RWPE2 (cell line): ENCODE measurements at regions not wholly inside any gene's neighbourhood (a gene's known extent, or its start where the extent isn't known, plus 50 kb on each side); places are given as distances from the start of the nearest gene placed in this dataset.

Source experiments
- ATAC-seq: fragments of 200-7000 bp; cut with Tn5 transposase; 3 replicates; pipeline ENCODE4 v1.9.1; 2021; ENCODE audit warnings: low read depth
- DNase-seq: peaks from one replicate; pipeline ENCODE4 v3.0.0-alpha.2; 2020; ENCODE audit warnings: low spot score
- H3K27ac ChIP-seq: fragments of 450-650 bp; 2 replicates; pipeline ENCODE4 v1.5.1; 2017; ENCODE audit warnings: mild to moderate bottlenecking; ENCODE audit not compliant: poor library complexity, severe bottlenecking
- H3K27me3 ChIP-seq: fragments of 250-450 bp; sonication (Bioruptor Pico); 2 replicates; pipeline ENCODE4 v1.5.1; 2021; ENCODE audit warnings: mild to moderate bottlenecking, moderate library complexity; ENCODE audit not compliant: insufficient read depth, poor library complexity, severe bottlenecking
- H3K36me3 ChIP-seq: fragments of 250-450 bp; sonication (Bioruptor Pico); 2 replicates; pipeline ENCODE4 v1.5.1; 2020; ENCODE audit warnings: low read depth, mild to moderate bottlenecking, moderate library complexity
- H3K4me1 ChIP-seq: fragments of 250-450 bp; sonication (Bioruptor Pico); 2 replicates; pipeline ENCODE4 v1.5.1; 2021; ENCODE audit warnings: mild to moderate bottlenecking, moderate library complexity; ENCODE audit not compliant: insufficient read depth, poor library complexity, severe bottlenecking
- H3K4me3 ChIP-seq: fragments of 250-450 bp; sonication (Bioruptor Pico); 2 replicates; pipeline ENCODE4 v1.5.1; 2021; ENCODE audit warnings: mild to moderate bottlenecking, moderate library complexity; ENCODE audit not compliant: severe bottlenecking
- H3K9me3 ChIP-seq: fragments of 250-450 bp; sonication (Bioruptor Pico); 2 replicates; pipeline ENCODE4 v1.5.1; 2021; ENCODE audit warnings: mild to moderate bottlenecking, moderate library complexity; ENCODE audit not compliant: severe bottlenecking
- TF ChIP-seq, protein P1 (sequence below): fragments of 450-650 bp; IDR thresholded peaks from one replicate; pipeline ENCODE4 v1.5.1; 2017; ENCODE audit warnings: mild to moderate bottlenecking, moderate library complexity; ENCODE audit not compliant: poor library complexity, severe bottlenecking

DNA sequence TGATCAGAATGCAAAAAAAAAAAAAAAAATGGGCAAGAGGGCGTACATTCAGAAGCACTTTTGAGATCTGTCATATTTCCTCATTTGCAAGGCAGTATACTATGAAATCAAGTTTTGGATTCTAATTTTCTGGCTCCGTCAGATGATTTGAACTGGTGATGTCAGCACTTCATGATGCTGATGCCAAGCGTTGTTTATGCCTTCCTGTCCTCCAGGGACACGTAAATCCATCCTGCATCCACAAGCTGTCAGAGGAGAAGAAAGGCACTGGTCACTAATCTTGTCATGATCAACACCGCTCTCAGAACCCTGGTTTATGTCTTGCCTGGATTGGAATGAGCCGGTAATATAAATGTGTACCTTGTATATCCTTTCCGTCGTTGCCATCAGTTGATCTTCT is 152.1 kb upstream of the EPHA3 start:
- TF ChIP-seq, protein P1, sequence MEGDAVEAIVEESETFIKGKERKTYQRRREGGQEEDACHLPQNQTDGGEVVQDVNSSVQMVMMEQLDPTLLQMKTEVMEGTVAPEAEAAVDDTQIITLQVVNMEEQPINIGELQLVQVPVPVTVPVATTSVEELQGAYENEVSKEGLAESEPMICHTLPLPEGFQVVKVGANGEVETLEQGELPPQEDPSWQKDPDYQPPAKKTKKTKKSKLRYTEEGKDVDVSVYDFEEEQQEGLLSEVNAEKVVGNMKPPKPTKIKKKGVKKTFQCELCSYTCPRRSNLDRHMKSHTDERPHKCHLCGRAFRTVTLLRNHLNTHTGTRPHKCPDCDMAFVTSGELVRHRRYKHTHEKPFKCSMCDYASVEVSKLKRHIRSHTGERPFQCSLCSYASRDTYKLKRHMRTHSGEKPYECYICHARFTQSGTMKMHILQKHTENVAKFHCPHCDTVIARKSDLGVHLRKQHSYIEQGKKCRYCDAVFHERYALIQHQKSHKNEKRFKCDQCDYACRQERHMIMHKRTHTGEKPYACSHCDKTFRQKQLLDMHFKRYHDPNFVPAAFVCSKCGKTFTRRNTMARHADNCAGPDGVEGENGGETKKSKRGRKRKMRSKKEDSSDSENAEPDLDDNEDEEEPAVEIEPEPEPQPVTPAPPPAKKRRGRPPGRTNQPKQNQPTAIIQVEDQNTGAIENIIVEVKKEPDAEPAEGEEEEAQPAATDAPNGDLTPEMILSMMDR: no peak
- no peaks in the 10 kb centered on the region for H3K27me3 ChIP-seq
- no peaks in the 10 kb centered on the region for H3K36me3 ChIP-seq

DNA sequence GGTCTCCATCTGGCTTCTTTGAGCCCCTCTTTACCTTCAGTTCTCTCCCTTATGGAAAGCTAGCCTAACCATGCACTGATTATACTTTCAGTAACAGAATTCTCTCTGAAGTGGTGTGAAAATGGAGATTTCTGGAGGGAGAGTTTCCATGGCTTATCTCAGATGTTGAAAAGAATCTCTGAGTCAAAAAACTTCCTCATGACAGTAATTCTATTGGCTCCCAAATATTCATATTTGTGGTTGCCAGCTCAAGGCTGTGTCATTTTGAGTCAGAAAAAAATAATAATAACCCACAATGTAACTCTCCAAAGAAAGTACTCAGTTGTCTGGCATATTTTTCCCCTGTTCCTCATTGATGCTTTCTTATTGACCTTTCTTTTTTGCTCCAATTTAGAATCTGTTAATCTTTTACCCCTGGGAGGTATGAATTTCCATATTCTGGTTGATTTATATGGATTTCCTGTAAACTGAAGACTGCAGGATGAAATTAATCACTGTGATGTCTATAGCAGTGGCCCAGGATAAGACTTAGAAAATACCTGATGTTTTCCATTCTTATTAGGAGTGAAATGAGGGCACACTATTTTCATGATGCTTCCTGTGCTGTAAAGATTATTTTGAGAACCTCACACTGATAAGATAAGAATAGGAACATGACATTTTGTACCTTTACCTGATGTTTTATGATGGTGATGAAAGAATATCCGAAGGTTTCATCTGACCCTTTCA is 149.5 kb upstream of the EPHA3 start:
- ATAC-seq (peak; percentile 93), DNase-seq (no peak)
- Histone ChIP-seq H3K9me3 (no peaks in the 10 kb centered on the region), H3K27ac (peak overlapping the region; percentile 61), H3K27me3 (no peaks in the 10 kb centered on the region), H3K4me3 (no peak overlapping the region), H3K36me3 (no peaks in the 10 kb centered on the region), H3K4me1 (peaks cover 23% of the 10 kb centered on the region)
- TF ChIP-seq, protein P1: no peak

More for the DNA sequence above, 152.1 kb upstream of the EPHA3 start:
- H3K9me3 ChIP-seq: no peaks in the 10 kb centered on the region
- ATAC-seq (no peak), DNase-seq (no peak)
- H3K4me1 ChIP-seq: peaks cover 23% of the 10 kb centered on the region
- H3K4me3 ChIP-seq: no peak overlapping the region
- H3K27ac ChIP-seq: no peak overlapping the region

DNA sequence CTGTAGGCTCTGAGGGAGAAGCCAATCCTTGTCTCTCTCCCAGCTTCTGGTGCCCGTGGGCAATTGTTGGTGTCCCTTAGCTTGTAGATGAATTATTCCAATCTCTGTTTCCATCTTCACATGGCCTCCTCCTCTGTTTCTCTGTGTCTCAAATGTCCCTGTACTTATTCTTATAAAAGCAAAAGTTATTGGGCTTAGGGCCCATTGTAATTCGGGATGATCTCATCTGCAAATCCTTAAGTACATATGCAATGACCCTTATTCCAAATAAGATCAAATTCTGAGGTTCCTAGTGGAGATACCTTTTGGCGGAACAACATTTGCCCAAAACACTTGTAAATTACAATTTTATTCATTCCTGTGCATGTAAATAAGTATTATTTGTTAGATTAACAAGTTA is 147.4 kb upstream of the EPHA3 start:
- H3K9me3 ChIP-seq: no peaks in the 10 kb centered on the region
- ATAC-seq: no peak
- H3K36me3 ChIP-seq: no peaks in the 10 kb centered on the region
- no peak for DNase-seq
- TF ChIP-seq, protein P1: no peak
- no peaks in the 10 kb centered on the region for H3K27me3 ChIP-seq
- H3K4me1 ChIP-seq: peaks cover 23% of the 10 kb centered on the region
- no peak overlapping the region for H3K27ac ChIP-seq
- H3K4me3 ChIP-seq: no peak overlapping the region

DNA sequence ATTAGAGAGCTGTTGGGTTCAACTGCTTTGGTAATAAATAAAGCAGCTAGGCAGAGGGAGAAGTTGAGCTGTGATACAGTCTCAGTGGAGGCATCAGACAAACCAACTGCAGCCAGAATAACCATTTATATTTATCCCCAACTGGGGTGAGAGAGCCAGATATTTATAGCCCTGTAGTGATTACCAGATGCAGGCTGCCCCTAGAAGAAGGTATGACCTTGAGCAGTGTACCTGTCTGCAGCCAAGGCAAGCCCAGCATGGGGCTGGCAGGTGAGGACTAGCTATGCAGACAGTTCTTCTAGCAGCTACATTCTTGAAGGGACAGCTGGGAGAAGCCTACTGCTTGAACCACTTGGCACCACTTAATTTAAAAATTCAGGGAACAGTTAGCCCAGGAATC is 144.4 kb upstream of the EPHA3 start:
- H3K27ac ChIP-seq: no peak overlapping the region
- ATAC-seq (no peak), DNase-seq (no peak)
- peaks cover 12% of the 10 kb centered on the region for H3K4me1 ChIP-seq
- TF ChIP-seq, protein P1: no peak
- no peaks in the 10 kb centered on the region for H3K27me3 ChIP-seq
- H3K36me3 ChIP-seq: no peaks in the 10 kb centered on the region
- no peaks in the 10 kb centered on the region for H3K9me3 ChIP-seq
- H3K4me3 ChIP-seq: no peak overlapping the region

DNA sequence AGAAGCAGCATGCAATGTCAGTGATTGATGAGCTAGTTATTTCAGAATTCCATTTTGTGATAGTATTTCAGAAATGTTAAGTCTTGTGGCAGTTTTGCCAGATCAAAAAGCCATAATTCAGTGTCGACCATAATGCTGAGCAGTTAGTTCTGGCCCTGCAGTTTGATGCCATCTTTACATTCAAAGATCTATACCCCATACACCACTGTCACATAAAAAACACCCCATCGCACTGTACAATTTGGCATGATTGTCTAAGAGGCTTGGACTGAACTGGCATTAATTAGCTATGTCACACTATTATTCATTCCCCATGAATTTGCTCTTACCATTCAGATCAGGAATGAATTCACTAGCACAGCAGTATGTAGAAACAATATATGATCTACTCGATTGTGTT is 127.7 kb upstream of the EPHA3 start:
- ATAC-seq (no peak), DNase-seq (no peak)
- H3K36me3 ChIP-seq: no peaks in the 10 kb centered on the region
- H3K27ac ChIP-seq: no peak overlapping the region
- H3K4me3 ChIP-seq: no peak overlapping the region
- H3K9me3 ChIP-seq: no peaks in the 10 kb centered on the region
- TF ChIP-seq, protein P1: no peak
- no peaks in the 10 kb centered on the region for H3K27me3 ChIP-seq
- H3K4me1 ChIP-seq: no peaks in the 10 kb centered on the region
